ENCODE measurements at regions not wholly inside any gene's neighbourhood (a gene's known extent, or its start where the extent isn't known, plus 50 kb on each side); places are given as distances from the start of the nearest gene placed in this dataset.

DNA sequence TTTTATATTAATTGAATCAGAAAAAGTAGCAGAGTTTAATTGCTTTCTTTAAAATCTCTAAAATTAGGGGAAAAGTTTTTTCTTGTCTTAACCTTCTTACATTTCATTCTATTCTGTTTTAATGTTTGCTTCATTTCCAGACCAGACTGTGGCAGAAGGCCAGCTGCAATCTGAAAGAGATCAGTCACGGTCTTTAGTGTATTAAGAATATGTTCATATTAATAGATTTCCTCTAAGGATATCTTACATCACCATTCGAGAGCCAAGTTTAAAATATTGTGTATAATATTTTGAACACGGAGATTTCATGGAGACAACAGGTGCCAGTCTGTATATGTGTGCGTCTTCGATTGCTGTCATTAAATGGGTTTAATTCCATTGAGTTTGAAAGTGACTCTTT, 230.9 kb upstream of the ZSWIM2 start:
- WGBS, 2 donors = 59 to 60% methylated on average over 5 of the region's 5 CpGs
- intact Hi-C loops (cut with DNase I) = no loop called here
- Histone ChIP-seq H3K36me3 (replicated peaks in 1 of 2; ENCODE audit: insufficient read depth in 1 of 2, low read depth in 2 of 2) (no peaks in the 10 kb centered on the region), H3K9me3 (no peaks in the 10 kb centered on the region), H3K27me3 (no peaks in the 10 kb centered on the region), H3K27ac (no peak overlapping the region), H3K4me1 (no peaks in the 10 kb centered on the region), H3K4me3 (no peak overlapping the region)
- ATAC-seq = no peak
- DNase-seq = no peak
- TF ChIP-seq POLR2A (IDR thresholded peaks at IDR 0.05) = no peak
- TF ChIP-seq, protein P1, sequence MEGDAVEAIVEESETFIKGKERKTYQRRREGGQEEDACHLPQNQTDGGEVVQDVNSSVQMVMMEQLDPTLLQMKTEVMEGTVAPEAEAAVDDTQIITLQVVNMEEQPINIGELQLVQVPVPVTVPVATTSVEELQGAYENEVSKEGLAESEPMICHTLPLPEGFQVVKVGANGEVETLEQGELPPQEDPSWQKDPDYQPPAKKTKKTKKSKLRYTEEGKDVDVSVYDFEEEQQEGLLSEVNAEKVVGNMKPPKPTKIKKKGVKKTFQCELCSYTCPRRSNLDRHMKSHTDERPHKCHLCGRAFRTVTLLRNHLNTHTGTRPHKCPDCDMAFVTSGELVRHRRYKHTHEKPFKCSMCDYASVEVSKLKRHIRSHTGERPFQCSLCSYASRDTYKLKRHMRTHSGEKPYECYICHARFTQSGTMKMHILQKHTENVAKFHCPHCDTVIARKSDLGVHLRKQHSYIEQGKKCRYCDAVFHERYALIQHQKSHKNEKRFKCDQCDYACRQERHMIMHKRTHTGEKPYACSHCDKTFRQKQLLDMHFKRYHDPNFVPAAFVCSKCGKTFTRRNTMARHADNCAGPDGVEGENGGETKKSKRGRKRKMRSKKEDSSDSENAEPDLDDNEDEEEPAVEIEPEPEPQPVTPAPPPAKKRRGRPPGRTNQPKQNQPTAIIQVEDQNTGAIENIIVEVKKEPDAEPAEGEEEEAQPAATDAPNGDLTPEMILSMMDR (IDR thresholded peaks at IDR 0.05) = no peak

DNA sequence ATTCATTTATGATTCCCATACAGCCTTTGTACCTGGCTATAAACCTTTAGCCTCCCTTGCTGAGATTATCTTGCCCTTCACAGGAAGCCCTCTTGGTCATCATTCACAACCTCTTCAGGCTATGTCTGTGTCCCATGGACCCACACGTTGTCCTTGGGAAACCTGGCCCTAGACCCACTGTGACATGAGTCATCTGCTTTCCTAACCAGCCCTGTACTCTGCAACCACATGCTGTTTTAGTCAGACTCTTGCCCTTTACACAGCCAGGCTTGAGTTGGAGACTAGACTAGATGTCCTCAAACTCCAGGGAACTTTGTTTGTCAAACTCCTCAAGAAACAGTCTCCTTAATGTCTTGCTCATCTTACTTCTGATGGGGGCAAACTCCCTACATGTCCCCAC, 229.3 kb upstream of the ZSWIM2 start:
- TF ChIP-seq, protein P1 (IDR thresholded peaks at IDR 0.05) = no peak
- TF ChIP-seq POLR2A (IDR thresholded peaks at IDR 0.05) = no peak
- intact Hi-C loops (cut with DNase I) = no loop called here
- Histone ChIP-seq H3K9me3 (no peaks in the 10 kb centered on the region), H3K27ac (no peak overlapping the region), H3K4me3 (no peak overlapping the region), H3K36me3 (replicated peaks in 1 of 2; ENCODE audit: insufficient read depth in 1 of 2, low read depth in 2 of 2) (no peaks in the 10 kb centered on the region), H3K27me3 (no peaks in the 10 kb centered on the region), H3K4me1 (no peaks in the 10 kb centered on the region)
- WGBS, 2 donors = 30 to 57% methylated on average over 1 of the region's 1 CpG
- ATAC-seq (no peak), DNase-seq (no peak)

DNA sequence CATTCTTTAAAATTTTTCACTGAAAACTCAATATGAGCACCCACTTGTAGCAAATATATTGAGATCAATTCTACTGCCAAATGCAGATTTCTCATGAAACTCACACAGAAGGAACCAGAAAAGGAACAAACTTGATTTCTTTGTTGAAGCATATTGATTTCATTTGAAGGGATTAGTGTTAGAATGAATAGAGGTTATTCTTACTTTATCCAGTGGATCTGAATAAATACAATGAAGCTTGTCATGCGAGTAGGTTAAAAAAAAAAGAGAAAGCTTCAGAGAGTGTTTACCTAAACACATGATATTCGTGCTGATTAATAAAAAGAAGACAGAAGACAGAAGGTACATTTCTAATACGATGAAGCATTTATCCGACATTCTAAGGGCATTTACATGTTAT, 226.7 kb upstream of the ZSWIM2 start:
- no peak overlapping the region for H3K4me3 ChIP-seq
- TF ChIP-seq, protein P1 (IDR thresholded peaks at IDR 0.05) = no peak
- TF ChIP-seq POLR2A (IDR thresholded peaks at IDR 0.05) = no peak

DNA sequence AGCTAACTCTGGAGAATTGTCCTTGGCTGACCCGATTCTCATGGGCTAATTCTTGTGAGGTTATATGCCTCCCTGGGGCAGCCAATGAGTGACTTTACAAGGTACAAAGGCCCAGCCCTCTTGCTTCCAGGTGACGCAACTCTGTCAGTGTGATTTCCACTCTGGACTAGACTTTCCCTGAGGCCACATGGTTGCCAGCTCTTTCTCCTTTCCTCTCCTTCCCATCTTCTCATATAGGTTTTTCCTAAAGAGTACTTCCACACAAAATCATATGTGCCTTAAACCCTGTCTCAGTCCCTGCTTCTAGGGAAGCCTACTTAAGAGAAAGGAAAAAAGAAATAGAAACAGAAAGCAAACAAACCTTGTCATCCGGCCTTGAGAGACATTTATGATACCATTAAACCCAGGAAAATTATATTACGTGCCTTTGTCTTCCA, 226.2 kb upstream of the ZSWIM2 start:
- Histone ChIP-seq H3K27me3 (no peaks in the 10 kb centered on the region), H3K27ac (no peak overlapping the region), H3K4me3 (no peak overlapping the region), H3K36me3 (replicated peaks in 1 of 2; ENCODE audit: insufficient read depth in 1 of 2, low read depth in 2 of 2) (no peaks in the 10 kb centered on the region), H3K9me3 (no peaks in the 10 kb centered on the region), H3K4me1 (no peaks in the 10 kb centered on the region)
- WGBS, 2 donors = 42 to 46% methylated on average over 4 of the region's 4 CpGs
- intact Hi-C loops (cut with DNase I) = no loop called here
- DNase-seq (no peak), ATAC-seq (no peak)
- TF ChIP-seq, protein P1 (IDR thresholded peaks at IDR 0.05) = no peak
- no peak for TF ChIP-seq POLR2A (IDR thresholded peaks at IDR 0.05)

More for the DNA sequence above, 226.7 kb upstream of the ZSWIM2 start:
- Histone ChIP-seq H3K27ac (no peak overlapping the region), H3K36me3 (replicated peaks in 1 of 2; ENCODE audit: insufficient read depth in 1 of 2, low read depth in 2 of 2) (no peaks in the 10 kb centered on the region), H3K9me3 (no peaks in the 10 kb centered on the region), H3K4me1 (no peaks in the 10 kb centered on the region), H3K27me3 (no peaks in the 10 kb centered on the region)
- intact Hi-C loops (cut with DNase I) = no loop called here
- DNase-seq (no peak), ATAC-seq (no peak)
- 30 to 34% methylated on average over 4 of the region's 4 CpGs for WGBS, 2 donors

DNA sequence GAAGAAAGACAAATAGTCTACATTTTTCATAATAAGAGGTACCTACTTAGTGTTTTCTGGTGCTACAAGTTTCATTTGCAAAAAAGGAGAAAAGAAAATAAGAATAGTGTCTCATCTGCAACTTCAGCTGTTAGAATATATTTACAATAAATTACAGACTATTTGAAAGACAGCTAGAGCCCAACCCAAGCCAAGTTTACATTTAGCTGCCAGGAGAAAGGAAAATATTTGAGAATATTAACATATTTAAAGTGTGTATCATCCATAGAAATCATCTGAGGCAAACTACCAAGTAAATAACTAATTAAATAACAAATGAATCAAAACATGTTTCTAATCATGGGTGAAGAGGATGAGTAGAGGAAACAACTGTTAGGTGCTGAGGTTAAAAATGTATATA, 209.2 kb upstream of the ZSWIM2 start:
- DNase-seq (no peak), ATAC-seq (no peak)
- TF ChIP-seq, protein P1 (IDR thresholded peaks at IDR 0.05) = no peak
- TF ChIP-seq POLR2A (IDR thresholded peaks at IDR 0.05) = no peak
- H3K9me3 ChIP-seq = no peaks in the 10 kb centered on the region
- no peaks in the 10 kb centered on the region for H3K27me3 ChIP-seq
- H3K27ac ChIP-seq = no peak overlapping the region
- H3K4me1 ChIP-seq = no peaks in the 10 kb centered on the region
- intact Hi-C loops (cut with DNase I) = no loop called here
- no peaks in the 10 kb centered on the region for H3K36me3 ChIP-seq (replicated peaks in 1 of 2; ENCODE audit: insufficient read depth in 1 of 2, low read depth in 2 of 2)
- no peak overlapping the region for H3K4me3 ChIP-seq

Measured in body of pancreas (tissue), 4 donors.